ENCODE measurements at regions not wholly inside any gene's neighbourhood (a gene's known extent, or its start where the extent isn't known, plus 50 kb on each side); places are given as distances from the start of the nearest gene placed in this dataset.
"Not testable (repeated sequence)": the region's sequence is repeated elsewhere in the genome, so short reads cannot be mapped to it uniquely, and the experiment has no call there.

DNA sequence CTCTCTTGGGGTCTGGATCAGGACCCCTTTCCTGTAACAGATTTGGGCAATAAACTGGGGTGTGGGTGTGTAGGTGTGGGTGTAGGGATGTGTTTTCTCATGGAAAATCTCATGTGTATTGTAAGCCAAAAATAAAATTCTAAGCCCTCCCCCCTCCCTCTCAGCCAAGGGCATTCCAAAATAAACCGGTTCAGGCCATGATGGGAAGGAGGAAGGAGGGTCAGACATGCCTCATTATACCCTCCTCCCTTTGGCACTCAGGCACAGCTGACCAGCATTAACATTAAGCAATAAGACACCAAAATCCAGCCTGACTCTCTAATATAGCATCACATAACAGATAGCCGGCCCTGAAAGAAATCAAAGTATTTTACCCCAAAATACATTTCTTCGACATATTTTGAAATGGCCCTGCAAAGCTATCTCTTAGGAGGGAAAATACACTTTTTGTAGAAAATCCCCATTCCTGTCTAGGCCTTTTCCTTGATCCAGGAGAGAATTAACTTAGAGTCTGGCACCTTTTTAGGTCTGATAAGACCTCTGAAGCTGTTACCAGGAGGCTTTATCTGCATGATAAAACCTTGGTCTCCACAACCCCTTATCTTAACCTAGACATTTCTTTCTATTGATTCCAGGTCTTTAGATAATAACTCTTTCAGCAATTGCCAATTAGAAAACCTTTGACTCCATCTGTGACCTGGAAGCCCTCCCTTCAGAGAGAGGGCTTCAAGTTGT lies 128.7 kb upstream of the COL5A2 start:
- Histone ChIP-seq H3K27me3 (no peaks in the 10 kb centered on the region), H3K27ac (no peak overlapping the region), H3K4me3 (no peak overlapping the region), H3K4me1 (no peaks in the 10 kb centered on the region), H3K9me3 (no peaks in the 10 kb centered on the region), H3K36me3 (no peaks in the 10 kb centered on the region)
- intact Hi-C loops (cut with DNase I; ENCODE audit: low total_unique reads) = no loop called here
- in situ Hi-C loops (cut with MboI; ENCODE audit: low sequenced_read_pairs in 4 of 4) = no loop called here
- no peak for TF ChIP-seq POLR2A (IDR thresholded peaks at IDR 0.05)
- TF ChIP-seq, protein P1, sequence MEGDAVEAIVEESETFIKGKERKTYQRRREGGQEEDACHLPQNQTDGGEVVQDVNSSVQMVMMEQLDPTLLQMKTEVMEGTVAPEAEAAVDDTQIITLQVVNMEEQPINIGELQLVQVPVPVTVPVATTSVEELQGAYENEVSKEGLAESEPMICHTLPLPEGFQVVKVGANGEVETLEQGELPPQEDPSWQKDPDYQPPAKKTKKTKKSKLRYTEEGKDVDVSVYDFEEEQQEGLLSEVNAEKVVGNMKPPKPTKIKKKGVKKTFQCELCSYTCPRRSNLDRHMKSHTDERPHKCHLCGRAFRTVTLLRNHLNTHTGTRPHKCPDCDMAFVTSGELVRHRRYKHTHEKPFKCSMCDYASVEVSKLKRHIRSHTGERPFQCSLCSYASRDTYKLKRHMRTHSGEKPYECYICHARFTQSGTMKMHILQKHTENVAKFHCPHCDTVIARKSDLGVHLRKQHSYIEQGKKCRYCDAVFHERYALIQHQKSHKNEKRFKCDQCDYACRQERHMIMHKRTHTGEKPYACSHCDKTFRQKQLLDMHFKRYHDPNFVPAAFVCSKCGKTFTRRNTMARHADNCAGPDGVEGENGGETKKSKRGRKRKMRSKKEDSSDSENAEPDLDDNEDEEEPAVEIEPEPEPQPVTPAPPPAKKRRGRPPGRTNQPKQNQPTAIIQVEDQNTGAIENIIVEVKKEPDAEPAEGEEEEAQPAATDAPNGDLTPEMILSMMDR (IDR thresholded peaks at IDR 0.05 in 4 of 5, conservative IDR thresholded peaks at IDR 0.05 in 1 of 5) = no peak
- no peak for ATAC-seq
- DNase-seq = no peak

DNA sequence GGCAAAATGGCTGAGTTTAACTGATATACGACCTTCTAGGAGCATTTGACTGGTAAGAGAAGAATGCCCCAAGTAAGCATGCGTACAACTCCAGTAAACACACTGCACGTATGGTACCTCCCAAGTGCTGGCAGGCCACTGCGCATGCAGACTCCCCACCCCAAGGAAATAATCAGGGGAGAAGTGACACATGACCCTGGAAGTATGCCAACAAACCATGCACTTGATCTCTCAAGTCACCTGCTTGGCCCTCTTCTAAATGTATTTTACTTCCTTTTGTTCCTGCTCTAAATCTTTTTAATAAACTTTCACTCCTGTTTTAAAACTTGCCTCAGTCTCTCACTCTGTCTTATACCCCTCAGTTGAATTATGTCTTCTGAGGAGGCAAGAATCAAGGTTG lies 129.8 kb upstream of the COL5A2 start:
- ATAC-seq = no peak
- Histone ChIP-seq H3K9me3 (no peaks in the 10 kb centered on the region), H3K27me3 (no peaks in the 10 kb centered on the region), H3K4me3 (no peak overlapping the region), H3K4me1 (no peaks in the 10 kb centered on the region), H3K27ac (no peak overlapping the region), H3K36me3 (no peaks in the 10 kb centered on the region)
- DNase-seq = no peak
- TF ChIP-seq, protein P1 (IDR thresholded peaks at IDR 0.05 in 4 of 5, conservative IDR thresholded peaks at IDR 0.05 in 1 of 5) = no peak
- no peak for TF ChIP-seq POLR2A (IDR thresholded peaks at IDR 0.05)
- intact Hi-C loops (cut with DNase I; ENCODE audit: low total_unique reads) = no loop called here
- in situ Hi-C loops (cut with MboI; ENCODE audit: low sequenced_read_pairs in 4 of 4) = no loop called here

- H3K27ac ChIP-seq = no peak overlapping the region
- intact Hi-C loops (cut with DNase I; ENCODE audit: low total_unique reads) (no loop called here), in situ Hi-C loops (cut with MboI; ENCODE audit: low sequenced_read_pairs in 4 of 4) (no loop called here)
- no peaks in the 10 kb centered on the region for H3K27me3 ChIP-seq
- DNase-seq (no peak), ATAC-seq (no peak)
- no peaks in the 10 kb centered on the region for H3K36me3 ChIP-seq
- no peaks in the 10 kb centered on the region for H3K9me3 ChIP-seq
- no peaks in the 10 kb centered on the region for H3K4me1 ChIP-seq
- TF ChIP-seq, protein P1 (IDR thresholded peaks at IDR 0.05 in 4 of 5, conservative IDR thresholded peaks at IDR 0.05 in 1 of 5) = no peak
- TF ChIP-seq POLR2A (IDR thresholded peaks at IDR 0.05) = no peak
- no peak overlapping the region for H3K4me3 ChIP-seq
Measured at GRCh38 chr2:189312211-189312610, 129.1 kb upstream of the WDR75 start.

DNA sequence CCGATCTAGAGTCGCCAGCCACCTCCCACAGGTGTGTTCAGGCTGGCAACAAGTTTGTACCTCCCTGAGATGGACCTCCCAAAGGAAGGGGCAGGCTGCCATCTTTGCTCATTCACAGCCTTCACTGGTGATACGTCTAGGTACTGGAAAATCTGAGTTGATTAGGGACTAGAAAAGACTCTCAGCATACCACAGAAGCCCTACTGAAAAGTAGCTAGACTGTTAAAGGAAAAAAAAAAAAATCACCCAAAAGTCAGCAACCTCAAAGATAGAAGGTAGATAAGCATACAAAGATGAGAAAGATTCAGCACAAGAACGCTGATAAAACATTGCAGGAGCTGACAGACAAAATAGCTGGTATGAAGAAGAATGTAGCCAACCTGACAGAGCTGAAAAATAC lies 128.6 kb upstream of the WDR75 start:
- Histone ChIP-seq H3K36me3 (no peaks in the 10 kb centered on the region), H3K27me3 (no peaks in the 10 kb centered on the region), H3K9me3 (no peaks in the 10 kb centered on the region), H3K4me3 (no peak overlapping the region), H3K27ac (no peak overlapping the region), H3K4me1 (no peaks in the 10 kb centered on the region)
- in situ Hi-C loops (cut with MboI; ENCODE audit: low sequenced_read_pairs in 4 of 4) (no loop called here), intact Hi-C loops (cut with DNase I; ENCODE audit: low total_unique reads) (no loop called here)
- no peak for ATAC-seq
- no peak for DNase-seq
- TF ChIP-seq POLR2A (IDR thresholded peaks at IDR 0.05) = no peak
- TF ChIP-seq, protein P1 (IDR thresholded peaks at IDR 0.05 in 4 of 5, conservative IDR thresholded peaks at IDR 0.05 in 1 of 5) = no peak

DNA sequence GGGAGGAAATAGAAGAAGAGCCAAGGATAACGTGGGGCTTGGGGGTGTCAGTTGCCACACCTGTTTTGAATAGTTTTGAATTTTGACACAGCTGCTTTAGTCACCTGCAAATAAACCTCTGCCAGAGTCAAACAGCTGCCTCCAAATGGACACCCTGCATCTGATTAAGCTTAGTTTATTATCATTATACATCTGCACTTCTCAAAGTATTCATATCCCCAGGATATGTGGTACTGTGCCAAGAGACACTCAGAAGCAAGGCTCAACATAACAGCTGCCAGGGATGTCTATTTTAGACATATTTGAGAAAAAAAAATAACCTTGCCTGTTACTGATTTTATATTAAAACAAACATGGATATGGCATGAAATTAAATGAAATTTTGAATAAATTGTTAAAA lies 122.5 kb upstream of the WDR75 start:
- Histone ChIP-seq H3K9me3 (no peaks in the 10 kb centered on the region), H3K36me3 (no peaks in the 10 kb centered on the region), H3K27me3 (no peaks in the 10 kb centered on the region), H3K27ac (no peak overlapping the region), H3K4me1 (no peaks in the 10 kb centered on the region), H3K4me3 (no peak overlapping the region)
- in situ Hi-C loops (cut with MboI; ENCODE audit: low sequenced_read_pairs in 4 of 4) = no loop called here
- TF ChIP-seq POLR2A (IDR thresholded peaks at IDR 0.05) = no peak
- TF ChIP-seq, protein P1 (IDR thresholded peaks at IDR 0.05 in 4 of 5, conservative IDR thresholded peaks at IDR 0.05 in 1 of 5) = no peak
- DNase-seq (no peak), ATAC-seq (no peak)
- intact Hi-C loops (cut with DNase I; ENCODE audit: low total_unique reads) = no loop called here

GRCh38 chr2:189319424-189319823 lies 121.8 kb upstream of the WDR75 start:
- intact Hi-C loops (cut with DNase I; ENCODE audit: low total_unique reads); ATAC-seq: not testable (repeated sequence)

More at GRCh38 chr2:189319424-189319823, 121.8 kb upstream of the WDR75 start:
- H3K27me3 ChIP-seq; H3K9me3 ChIP-seq; H3K27ac ChIP-seq; in situ Hi-C loops (cut with MboI; ENCODE audit: low sequenced_read_pairs in 4 of 4); H3K4me1 ChIP-seq; H3K36me3 ChIP-seq; DNase-seq; H3K4me3 ChIP-seq: not testable (repeated sequence)

Data from gastrocnemius medialis (tissue), 4 donors.